Nephron progenitor cell (in vitro differentiated cells): ENCODE measurements at regions not wholly inside any gene's neighbourhood (a gene's known extent, or its start where the extent isn't known, plus 50 kb on each side); places are given as distances from the start of the nearest gene placed in this dataset.
"Not testable (repeated sequence)": the region's sequence is repeated elsewhere in the genome, so short reads cannot be mapped to it uniquely, and the experiment has no call there.

Experiments
- DNase-seq: peaks from one replicate; pipeline ENCODE4 v3.0.0; 2021
- H3K27ac Mint-ChIP-seq: 2 replicates; pipeline ENCODE4 v1.8.0; 2021; ENCODE audit warnings: mild to moderate bottlenecking, moderate library complexity, mixed read lengths
- H3K27me3 Mint-ChIP-seq: 2 replicates; pipeline ENCODE4 v1.8.0; 2021; ENCODE audit warnings: mild to moderate bottlenecking, low read depth, mixed read lengths; ENCODE audit not compliant: poor library complexity
- H3K36me3 Mint-ChIP-seq: 2 replicates; pipeline ENCODE4 v1.8.0; 2021; ENCODE audit warnings: low read depth, mixed read lengths
- H3K4me1 Mint-ChIP-seq: 2 replicates; pipeline ENCODE4 v1.8.0; 2021; ENCODE audit warnings: mixed read lengths
- H3K4me3 Mint-ChIP-seq: 2 replicates; pipeline ENCODE4 v1.8.0; 2021; ENCODE audit warnings: mild to moderate bottlenecking, moderate library complexity, mixed read lengths
- H3K9me3 Mint-ChIP-seq: 2 replicates; pipeline ENCODE4 v1.8.0; 2021; ENCODE audit warnings: mild to moderate bottlenecking, moderate library complexity, mixed read lengths
- CTCF ChIP-seq: fragments of 200-600 bp; sonication (generic); IDR thresholded peaks from 2 replicates; pipeline ENCODE4 v1.5.0; 2021; ENCODE audit warnings: antibody characterized with exemption

- H3K4me3 Mint-ChIP-seq, result no peak overlapping the region
- H3K4me1 Mint-ChIP-seq, result peaks cover 5% of the 10 kb centered on the region
- no peaks in the 10 kb centered on the region for H3K9me3 Mint-ChIP-seq
- no peak for TF ChIP-seq CTCF
- H3K36me3 Mint-ChIP-seq, result no peaks in the 10 kb centered on the region
- DNase-seq, result no peak
- peaks cover 9% of the 10 kb centered on the region for H3K27me3 Mint-ChIP-seq
- no peak overlapping the region for H3K27ac Mint-ChIP-seq
Measured at GRCh38 chr4:23962462-23962861, 72.6 kb upstream of the PPARGC1A start.

GRCh38 chr4:23961395-23961794 lies 71.5 kb upstream of the PPARGC1A start:
- H3K36me3 Mint-ChIP-seq, H3K27ac Mint-ChIP-seq, H3K9me3 Mint-ChIP-seq, DNase-seq, H3K27me3 Mint-ChIP-seq, H3K4me1 Mint-ChIP-seq, H3K4me3 Mint-ChIP-seq: not testable (repeated sequence)

- H3K27ac Mint-ChIP-seq, result no peak overlapping the region
- no peak for TF ChIP-seq CTCF
- no peak overlapping the region for H3K4me3 Mint-ChIP-seq
- H3K27me3 Mint-ChIP-seq, result peaks cover 5% of the 10 kb centered on the region
- no peak for DNase-seq
- no peaks in the 10 kb centered on the region for H3K9me3 Mint-ChIP-seq
- no peaks in the 10 kb centered on the region for H3K4me1 Mint-ChIP-seq
- no peaks in the 10 kb centered on the region for H3K36me3 Mint-ChIP-seq
Measured at GRCh38 chr4:23959396-23960148, 69.7 kb upstream of the PPARGC1A start.

- H3K27ac Mint-ChIP-seq, result no peak overlapping the region
- no peaks in the 10 kb centered on the region for H3K9me3 Mint-ChIP-seq
- DNase-seq, result no peak
- no peaks in the 10 kb centered on the region for H3K36me3 Mint-ChIP-seq
- H3K4me1 Mint-ChIP-seq, result no peaks in the 10 kb centered on the region
- peaks cover 3% of the 10 kb centered on the region for H3K27me3 Mint-ChIP-seq
- TF ChIP-seq CTCF, result no peak
- no peak overlapping the region for H3K4me3 Mint-ChIP-seq
Measured at GRCh38 chr4:23958749-23959148, 68.9 kb upstream of the PPARGC1A start.

GRCh38 chr4:23957465-23957864 lies 67.6 kb upstream of the PPARGC1A start:
- peaks cover under 1% of the 10 kb centered on the region for H3K27me3 Mint-ChIP-seq
- no peaks in the 10 kb centered on the region for H3K4me1 Mint-ChIP-seq
- no peaks in the 10 kb centered on the region for H3K36me3 Mint-ChIP-seq
- TF ChIP-seq CTCF, result no peak
- DNase-seq, result no peak
- no peak overlapping the region for H3K27ac Mint-ChIP-seq
- H3K9me3 Mint-ChIP-seq, result no peaks in the 10 kb centered on the region
- H3K4me3 Mint-ChIP-seq, result no peak overlapping the region

- no peaks in the 10 kb centered on the region for H3K4me1 Mint-ChIP-seq
- no peak overlapping the region for H3K27ac Mint-ChIP-seq
- no peak for DNase-seq
- peaks cover 3% of the 10 kb centered on the region for H3K27me3 Mint-ChIP-seq
- no peak for TF ChIP-seq CTCF
- H3K4me3 Mint-ChIP-seq, result no peak overlapping the region
- no peaks in the 10 kb centered on the region for H3K9me3 Mint-ChIP-seq
- no peaks in the 10 kb centered on the region for H3K36me3 Mint-ChIP-seq
Measured at GRCh38 chr4:23956601-23957364, 66.9 kb upstream of the PPARGC1A start.
